ENCODE measurements at regions not wholly inside any gene's neighbourhood (a gene's known extent, or its start where the extent isn't known, plus 50 kb on each side); places are given as distances from the start of the nearest gene placed in this dataset.
"Not testable (repeated sequence)": the region's sequence is repeated elsewhere in the genome, so short reads cannot be mapped to it uniquely, and the experiment has no call there.

DNA sequence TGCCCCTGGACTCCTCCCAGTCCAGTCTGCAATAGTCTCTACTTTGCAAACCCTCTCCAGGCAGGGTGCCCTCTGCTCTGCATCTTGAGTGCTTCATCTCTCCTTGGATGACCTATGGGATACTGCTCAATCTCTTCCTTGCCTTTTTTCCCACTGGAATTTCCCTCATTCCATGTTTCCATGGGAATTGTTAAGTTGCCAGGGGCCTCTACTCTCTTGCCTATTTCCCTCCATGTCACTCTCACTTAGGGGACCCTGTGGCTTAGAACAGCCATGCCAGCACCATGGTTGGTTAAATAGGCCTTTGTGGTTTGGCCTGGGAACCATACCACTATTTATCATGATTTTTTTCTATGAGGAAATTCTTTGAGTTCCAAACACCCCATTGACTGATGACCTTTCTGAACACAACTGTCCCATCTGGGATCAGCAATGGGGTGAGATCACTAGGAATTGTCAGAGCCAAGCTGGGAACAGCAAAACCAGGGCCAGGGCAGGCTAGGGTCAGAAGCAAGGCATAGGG, 91.4 kb upstream of the RBMS1 start:
- no peak for DNase-seq

DNA sequence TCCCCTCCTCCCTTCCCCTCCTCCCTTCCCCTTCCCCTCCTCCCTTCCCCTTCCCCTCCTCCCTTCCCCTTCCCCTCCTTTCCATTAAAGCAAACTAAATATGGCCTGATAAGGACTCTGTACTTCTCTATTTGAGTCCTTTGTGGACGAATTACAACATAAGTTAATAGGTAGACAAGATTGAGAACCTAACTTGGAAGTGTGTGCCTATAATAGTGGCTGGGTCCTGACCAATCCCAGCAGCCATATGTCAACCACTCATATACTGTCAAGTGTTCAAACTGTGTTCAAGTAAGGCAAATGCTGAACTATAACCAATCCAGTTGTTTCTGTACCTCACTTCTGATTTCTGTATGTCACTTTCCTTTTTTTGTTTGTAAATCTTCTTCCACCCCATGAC, 97.1 kb upstream of the RBMS1 start:
- no peak for DNase-seq

- no peak for DNase-seq
Measured at GRCh38 chr2:160592401-160592800, 98.8 kb upstream of the RBMS1 start.

DNA sequence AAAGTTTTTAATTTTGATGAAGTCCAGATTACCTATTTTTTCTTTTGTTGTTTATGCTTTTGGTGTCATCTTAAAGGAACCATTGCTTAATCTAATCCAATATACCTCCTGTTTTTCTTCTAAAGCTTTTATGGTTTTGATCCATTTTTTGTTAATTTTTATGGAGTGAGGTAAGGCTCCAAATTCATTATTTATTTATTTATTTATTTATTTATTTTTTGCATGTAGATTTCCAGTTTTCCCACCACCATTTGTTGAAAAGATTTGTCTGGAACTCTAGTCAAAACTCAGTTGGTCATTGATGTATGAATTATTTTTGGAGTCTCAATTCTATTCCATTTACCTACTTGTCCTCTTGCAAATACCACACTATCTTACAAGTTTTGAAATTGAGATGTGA, 99.4 kb upstream of the RBMS1 start:
- DNase-seq, result no peak

GRCh38 chr2:160596441-160596840, 102.8 kb upstream of the RBMS1 start:
- DNase-seq, result no peak

GRCh38 chr2:160600437-160600836, 106.8 kb upstream of the RBMS1 start:
- DNase-seq, result not testable (repeated sequence)

- no peak for DNase-seq
Measured at GRCh38 chr2:160602073-160602472, 108.5 kb upstream of the RBMS1 start.

DNA sequence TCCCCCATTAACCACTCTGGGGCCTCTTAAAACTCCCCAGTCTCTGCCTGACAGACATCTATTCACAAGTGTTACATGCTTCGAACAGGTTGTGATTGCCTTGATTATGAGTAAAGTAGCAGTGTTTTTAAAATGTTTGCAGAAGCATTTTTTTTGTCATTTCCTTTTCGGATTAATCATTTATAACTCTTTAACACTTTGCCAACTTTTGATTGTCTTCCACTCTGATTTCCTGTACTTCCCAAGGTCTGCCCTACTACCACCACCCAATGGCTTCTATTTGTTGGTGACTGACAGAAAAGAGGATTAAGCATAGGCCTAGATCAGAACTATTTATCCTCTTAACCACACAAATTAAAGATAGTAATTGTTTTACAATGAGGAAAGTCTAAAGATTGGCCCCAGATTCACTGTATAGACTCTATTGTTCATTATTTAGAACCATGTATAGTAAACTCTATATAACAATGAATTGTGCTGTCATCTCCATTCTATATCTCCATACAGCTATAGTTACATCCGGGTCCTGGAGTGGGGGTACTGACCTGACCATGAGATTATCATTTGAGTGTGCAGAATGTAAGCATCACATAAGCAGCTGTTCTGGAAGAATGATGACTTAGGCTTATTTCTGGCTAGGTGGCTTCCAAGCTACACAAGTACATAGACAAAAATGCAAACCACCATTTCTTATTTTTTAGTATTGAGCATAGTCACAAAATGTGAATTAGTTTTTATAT, 110.3 kb upstream of the RBMS1 start:
- DNase-seq, result no peak

DNA sequence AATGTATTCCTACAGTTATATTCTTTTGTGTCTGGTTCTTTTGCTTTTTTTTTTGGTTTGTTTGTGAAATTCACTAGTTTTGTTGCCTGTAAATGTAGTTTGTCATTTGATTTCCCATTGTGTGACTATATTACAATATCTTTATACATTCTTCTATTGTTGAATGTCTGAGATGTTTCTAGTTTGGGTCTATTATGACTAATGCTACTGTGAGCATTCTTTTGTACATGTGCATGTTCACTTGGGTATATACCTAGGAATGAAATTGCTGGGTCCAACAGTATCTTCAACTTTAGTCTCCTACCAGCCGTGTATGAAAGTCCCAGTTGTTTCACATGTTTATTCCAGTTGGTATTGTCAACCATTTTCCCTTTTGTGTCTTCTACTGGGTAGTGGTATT, 112.7 kb upstream of the RBMS1 start:
- no peak for DNase-seq

DNA sequence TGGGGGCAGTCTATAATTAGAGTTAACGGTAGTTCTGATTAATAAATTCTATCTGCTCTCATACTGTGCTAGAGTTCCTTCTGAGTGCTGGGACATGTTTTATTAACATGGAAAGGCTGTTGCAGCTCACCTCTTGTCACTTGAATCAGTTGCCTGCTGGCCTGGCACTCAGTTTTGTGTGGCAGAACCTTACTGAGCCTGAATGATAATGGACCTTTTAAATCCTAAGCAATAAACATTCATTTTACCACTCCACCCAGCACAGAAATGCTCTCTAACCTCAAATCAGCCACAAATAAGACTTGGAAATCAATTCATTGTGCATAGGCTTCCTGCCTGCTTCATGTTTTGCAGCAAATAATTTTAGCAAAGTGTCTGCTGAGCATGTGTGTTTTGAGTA, 115.0 kb upstream of the RBMS1 start:
- no peak for DNase-seq

DNA sequence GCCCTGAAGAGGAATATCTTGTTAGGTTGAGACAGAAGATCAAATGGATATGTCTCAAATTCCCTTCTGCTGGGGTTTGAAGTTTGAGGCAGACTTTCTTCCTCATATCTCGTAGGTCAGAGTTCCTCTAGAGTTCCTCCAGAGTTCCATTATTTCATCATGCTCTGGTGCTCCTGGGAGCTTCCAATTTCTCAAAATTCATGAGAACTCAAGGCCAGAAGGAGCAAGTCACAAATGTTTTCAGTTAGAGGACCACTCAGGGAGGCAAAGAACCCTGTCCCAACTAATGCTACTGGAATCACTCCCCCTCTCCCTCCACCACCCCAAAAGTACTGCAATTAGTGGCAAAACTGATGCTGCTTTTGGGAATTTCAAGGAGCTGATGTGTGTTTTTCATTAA, 115.7 kb upstream of the RBMS1 start:
- no peak for DNase-seq

- no peak for DNase-seq
Measured at GRCh38 chr2:160610041-160610440, 116.4 kb upstream of the RBMS1 start.

DNA sequence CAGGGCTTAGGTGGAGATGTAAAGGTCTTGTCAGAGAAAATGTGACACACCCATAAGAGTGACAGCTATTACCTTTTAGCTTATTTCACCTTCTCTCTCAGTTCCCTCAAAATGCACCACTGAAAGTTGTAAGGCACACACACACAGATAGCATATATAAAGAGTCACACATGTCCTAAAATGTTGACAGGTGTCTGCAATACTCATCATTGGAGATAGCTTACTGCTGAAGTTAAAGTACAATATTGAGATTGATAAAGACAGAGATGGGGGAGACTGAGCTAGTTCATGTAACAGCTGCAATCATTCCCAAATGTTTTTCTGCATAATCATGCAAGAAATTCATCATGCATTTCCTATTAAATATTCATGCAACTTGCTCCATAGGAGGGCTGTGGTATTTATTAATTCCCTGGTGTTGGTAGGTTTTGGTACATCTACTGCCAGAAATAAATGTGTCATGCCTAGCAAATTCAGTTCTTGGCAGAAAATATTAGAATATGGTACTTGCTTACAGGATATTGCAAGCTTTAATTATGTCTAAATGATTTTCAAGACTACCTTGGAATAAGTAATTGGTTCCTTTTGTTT, 118.8 kb upstream of the RBMS1 start:
- DNase-seq, result no peak

DNA sequence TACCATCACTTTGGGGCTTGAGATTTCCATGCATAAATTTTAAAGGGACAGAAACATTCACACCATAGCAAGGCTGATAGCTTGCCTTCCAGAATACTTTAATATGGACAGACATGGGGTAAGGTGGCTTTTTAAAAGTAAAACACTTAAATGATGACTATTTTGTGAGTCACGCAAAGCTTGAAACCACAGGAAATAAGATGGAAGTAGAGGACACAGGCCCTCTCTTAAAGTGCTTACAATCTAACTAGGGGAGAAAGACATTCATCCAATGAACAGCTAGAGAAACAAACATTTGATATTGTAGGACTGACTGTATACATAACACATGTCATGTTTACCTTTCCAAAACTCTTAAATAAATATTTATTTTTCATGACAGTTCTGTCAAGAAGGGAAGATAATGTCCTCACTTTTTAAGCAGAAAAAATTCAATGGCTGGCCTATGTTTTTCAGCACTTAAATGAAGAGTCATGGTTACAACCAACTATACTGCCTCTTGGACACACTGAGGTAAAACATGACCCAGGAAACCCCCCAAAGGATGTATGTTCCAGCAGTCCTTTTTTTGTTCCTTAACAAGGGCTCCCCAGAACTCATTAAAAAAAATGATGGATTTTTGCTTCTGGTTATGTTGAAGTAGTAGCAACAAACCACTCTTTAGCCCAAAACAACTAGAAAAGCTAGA, 120.0 kb upstream of the RBMS1 start:
- DNase-seq, result no peak

DNA sequence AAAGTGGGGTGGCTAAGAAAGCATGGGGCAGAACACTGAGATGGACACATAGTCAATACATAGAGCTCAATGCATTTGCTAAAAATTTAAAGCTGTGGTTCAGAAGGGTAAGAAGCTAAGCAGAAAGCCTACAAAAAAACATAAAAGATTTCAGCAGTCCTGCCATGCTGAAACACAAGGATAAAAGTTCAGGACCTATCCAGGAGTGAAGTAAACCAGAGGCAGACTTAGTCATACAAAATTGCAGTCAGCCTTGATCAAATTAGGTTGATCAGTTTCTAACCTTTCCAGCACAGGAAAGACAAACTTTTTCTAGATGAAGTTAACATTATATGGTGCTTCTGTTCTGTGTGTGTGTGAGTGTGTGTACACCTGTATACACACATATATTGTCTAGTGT, 120.8 kb upstream of the RBMS1 start:
- no peak for DNase-seq

DNA sequence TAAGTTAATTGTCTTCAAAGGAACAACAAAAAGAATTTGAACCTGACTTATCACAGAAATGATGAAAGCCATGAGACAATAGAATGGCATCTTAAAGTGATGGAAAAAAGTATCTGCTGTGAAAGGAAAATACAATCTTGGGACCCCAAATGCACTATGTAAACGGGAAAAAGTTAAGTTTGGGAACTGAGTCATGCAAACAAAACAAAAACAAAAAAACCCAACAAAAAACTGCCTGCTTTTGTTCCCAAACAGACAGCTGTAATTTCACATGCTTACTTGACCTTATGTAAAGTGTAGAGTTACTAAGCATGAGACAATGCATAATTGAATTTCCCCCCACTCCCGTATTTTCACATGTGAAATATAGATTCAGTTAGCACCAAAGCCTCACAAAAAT, 122.1 kb upstream of the RBMS1 start:
- DNase-seq, result no peak

DNA sequence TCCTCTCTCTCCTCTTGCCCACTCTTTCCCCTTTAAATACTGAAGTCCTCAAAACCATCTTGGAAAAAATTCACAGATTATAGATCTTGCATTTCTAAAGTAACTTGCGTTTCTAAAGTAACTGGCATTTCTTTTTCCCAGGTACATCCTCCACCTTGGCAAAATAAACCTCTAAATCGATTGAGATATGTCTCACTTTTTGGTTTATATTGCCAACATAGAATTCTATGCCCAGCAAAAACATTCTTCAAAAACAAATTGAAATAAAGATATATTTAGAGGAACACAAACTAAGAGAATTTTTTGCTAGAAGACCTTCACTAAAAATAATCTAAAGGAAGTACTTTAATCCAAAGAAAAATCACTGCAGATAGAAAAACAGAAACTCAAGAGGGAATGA, 122.5 kb upstream of the RBMS1 start:
- DNase-seq, result no peak

DNA sequence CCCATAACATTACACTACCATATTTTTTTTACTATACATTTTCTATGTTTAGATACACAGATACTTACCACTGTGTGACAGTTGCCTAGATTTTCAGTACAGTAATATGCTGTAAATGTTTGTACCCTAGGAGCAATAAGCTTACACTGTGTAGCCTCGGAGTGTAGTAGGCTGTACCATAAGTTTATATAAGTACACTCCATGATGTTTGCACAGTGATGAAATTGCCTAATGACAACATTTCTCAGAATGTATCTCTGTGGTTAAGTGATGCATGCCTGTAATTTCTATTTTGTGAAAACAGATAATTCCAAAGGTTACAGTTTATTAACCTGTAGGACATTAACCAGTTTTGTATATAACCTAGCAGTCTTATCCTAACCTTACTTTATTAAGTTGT, 128.1 kb upstream of the RBMS1 start:
- DNase-seq, result no peak

- DNase-seq, result not testable (repeated sequence)
Measured at GRCh38 chr2:160628020-160628637, 134.5 kb upstream of the RBMS1 start.

GRCh38 chr2:160628811-160629210, 135.2 kb upstream of the RBMS1 start:
- DNase-seq, result no peak

GRCh38 chr2:160630801-160631590, 137.4 kb upstream of the RBMS1 start:
- DNase-seq, result no peak

GRCh38 chr2:160632084-160632975, 138.7 kb upstream of the RBMS1 start:
- no peak for DNase-seq

Measured in NCI-H1930 (cell line).